ENCODE measurements at regions not wholly inside any gene's neighbourhood (a gene's known extent, or its start where the extent isn't known, plus 50 kb on each side); places are given as distances from the start of the nearest gene placed in this dataset.

DNA sequence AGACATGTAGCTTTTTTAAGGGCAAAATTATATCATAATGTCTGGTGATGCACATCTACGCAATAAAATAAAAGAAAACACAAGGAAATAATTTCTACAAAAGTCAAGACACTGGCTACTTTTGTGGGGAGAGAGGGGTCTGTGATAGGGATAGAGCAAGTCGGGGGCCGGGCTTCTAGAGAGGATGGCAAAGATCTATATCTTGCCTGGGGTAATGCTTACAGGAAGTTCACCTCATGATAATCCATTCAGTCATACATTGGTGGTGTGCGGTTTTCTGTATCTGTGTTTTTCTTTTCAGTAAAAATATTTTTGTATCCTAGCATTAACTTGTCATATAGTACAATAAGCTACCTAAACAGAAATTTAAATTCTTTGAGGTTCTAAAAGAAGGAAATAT lies 178.8 kb downstream of the ARRDC4 start:
- Histone ChIP-seq H3K9me3 (replicated peaks; ENCODE audit: control insufficient read depth, insufficient read depth, low read length) (no peaks in the 10 kb centered on the region), H3K4me3 (replicated peaks in 1 of 3; ENCODE audit: insufficient read depth in 1 of 3, low read depth in 1 of 3, low read length in 3 of 3) (no peak overlapping the region), H3K79me2 (ENCODE audit: control insufficient read depth, insufficient read depth, low read length) (no peaks in the 10 kb centered on the region), H3K27me3 (ENCODE audit: control insufficient read depth in 2 of 2, insufficient read depth in 2 of 2, low read length in 2 of 2) (no peaks in the 10 kb centered on the region), H3K36me3 (ENCODE audit: control insufficient read depth in 2 of 2, extremely low read depth in 1 of 2, insufficient read depth in 2 of 2, low read length in 2 of 2) (no peaks in the 10 kb centered on the region), H3K27ac (ENCODE audit: insufficient read depth, low read depth, low read length) (no peak overlapping the region), H3K9ac (replicated peaks; ENCODE audit: extremely low read depth, insufficient read depth, low read length) (no peak overlapping the region), H3K4me1 (ENCODE audit: control insufficient read depth, extremely low read depth, insufficient read depth, low read length) (no peaks in the 10 kb centered on the region), H2AFZ (ENCODE audit: low read depth, low read length) (no peak overlapping the region), H3K4me2 (ENCODE audit: insufficient read depth, low read length) (no peak overlapping the region), H4K20me1 (replicated peaks; ENCODE audit: control insufficient read depth, extremely low read depth, insufficient read depth, low read length) (no peaks in the 10 kb centered on the region), H3K9me1 (replicated peaks; ENCODE audit: control insufficient read depth, extremely low read depth, insufficient read depth, low read length) (no peaks in the 10 kb centered on the region)
- dilution Hi-C loops (cut with MboI; ENCODE audit: extremely low pct_ligation_motif_present, low sequenced_read_pairs) = no loop called here
- intact Hi-C loops (cut with micrococcal nuclease) = no loop called here
- ChIA-PET POLR2A (no interaction called here), CTCF (no interaction called here)
- BruUV-seq (replicated peaks) = no TSS peak
- TF ChIP-seq, protein P1, sequence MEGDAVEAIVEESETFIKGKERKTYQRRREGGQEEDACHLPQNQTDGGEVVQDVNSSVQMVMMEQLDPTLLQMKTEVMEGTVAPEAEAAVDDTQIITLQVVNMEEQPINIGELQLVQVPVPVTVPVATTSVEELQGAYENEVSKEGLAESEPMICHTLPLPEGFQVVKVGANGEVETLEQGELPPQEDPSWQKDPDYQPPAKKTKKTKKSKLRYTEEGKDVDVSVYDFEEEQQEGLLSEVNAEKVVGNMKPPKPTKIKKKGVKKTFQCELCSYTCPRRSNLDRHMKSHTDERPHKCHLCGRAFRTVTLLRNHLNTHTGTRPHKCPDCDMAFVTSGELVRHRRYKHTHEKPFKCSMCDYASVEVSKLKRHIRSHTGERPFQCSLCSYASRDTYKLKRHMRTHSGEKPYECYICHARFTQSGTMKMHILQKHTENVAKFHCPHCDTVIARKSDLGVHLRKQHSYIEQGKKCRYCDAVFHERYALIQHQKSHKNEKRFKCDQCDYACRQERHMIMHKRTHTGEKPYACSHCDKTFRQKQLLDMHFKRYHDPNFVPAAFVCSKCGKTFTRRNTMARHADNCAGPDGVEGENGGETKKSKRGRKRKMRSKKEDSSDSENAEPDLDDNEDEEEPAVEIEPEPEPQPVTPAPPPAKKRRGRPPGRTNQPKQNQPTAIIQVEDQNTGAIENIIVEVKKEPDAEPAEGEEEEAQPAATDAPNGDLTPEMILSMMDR (IDR thresholded peaks at IDR 0.05; ENCODE audit: extremely low read depth in 1 of 2, insufficient read depth in 1 of 2, low read depth in 1 of 2, low read length in 2 of 2) = no peak
- TF ChIP-seq POLR2A (IDR thresholded peaks at IDR 0.05; ENCODE audit: low read depth, low read length) (no peak), EZH2 (IDR thresholded peaks at IDR 0.05; ENCODE audit: borderline replicate concordance, low read depth, low read length, severe bottlenecking) (no peak), POLR2AphosphoS5 (IDR thresholded peaks at IDR 0.05; ENCODE audit: insufficient read depth, low read depth, low read length) (no peak), GATA2 (IDR thresholded peaks at IDR 0.05; ENCODE audit: insufficient read depth, insufficient read length, low read depth, low read length) (no peak), FOS (IDR thresholded peaks at IDR 0.05; ENCODE audit: borderline replicate concordance, insufficient read depth, low read length) (no peak), JUN (IDR thresholded peaks at IDR 0.05; ENCODE audit: borderline replicate concordance, insufficient read depth, insufficient read length, low read depth) (no peak), MYC (IDR thresholded peaks at IDR 0.05; ENCODE audit: low read depth, low read length) (no peak)
- TF ChIP-seq, protein P2, sequence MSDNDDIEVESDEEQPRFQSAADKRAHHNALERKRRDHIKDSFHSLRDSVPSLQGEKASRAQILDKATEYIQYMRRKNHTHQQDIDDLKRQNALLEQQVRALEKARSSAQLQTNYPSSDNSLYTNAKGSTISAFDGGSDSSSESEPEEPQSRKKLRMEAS (IDR thresholded peaks at IDR 0.05; ENCODE audit: insufficient read depth, insufficient read length) = no peak
- FAIRE-seq (no peak), DNase-seq (ENCODE audit: low read depth, low spot score) (no peak)
